Body of pancreas (tissue), 4 donors: ENCODE measurements at regions not wholly inside any gene's neighbourhood (a gene's known extent, or its start where the extent isn't known, plus 50 kb on each side); places are given as distances from the start of the nearest gene placed in this dataset.

Experiments
- POLR2A ChIP-seq, 3 donors: fragments of 450-650 bp; IDR thresholded peaks; one replicate each; pipeline ENCODE4 v1.6.1; 2016; ENCODE audit warnings: antibody characterized with exemption in 3 of 3, mild to moderate bottlenecking in 2 of 3
- TF ChIP-seq, protein P1 (sequence below), 7 experiments: fragments of 450-650 bp in 4 of 7; fragments of 200-600 bp in 3 of 7; sonication (generic) in 3 of 7; IDR thresholded peaks; one replicate each; pipeline ENCODE4 v1.5.1; 2016 to 2019; ENCODE audit warnings: antibody characterized with exemption in 7 of 7

DNA sequence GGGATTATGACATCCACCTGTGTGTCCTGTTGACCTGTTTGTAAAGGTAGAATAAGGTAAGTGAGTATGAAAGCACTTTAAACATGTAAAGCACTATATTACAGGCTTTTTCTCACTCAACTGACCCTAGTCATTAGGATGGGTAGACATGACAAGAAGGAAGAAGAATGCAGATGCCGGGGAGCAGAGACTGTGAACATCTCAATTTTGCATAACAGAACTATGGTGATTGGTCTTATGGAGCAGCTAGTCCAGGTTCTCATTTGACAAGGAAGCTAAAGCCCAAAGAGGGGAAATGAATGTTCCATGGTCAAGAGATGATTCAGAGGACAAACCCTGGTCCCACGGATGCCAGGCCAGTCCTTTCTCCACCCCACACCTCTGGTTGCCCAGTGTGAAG, 200.1 kb upstream of the BCL6 start:
- TF ChIP-seq POLR2A (IDR thresholded peaks at IDR 0.05): no peak
- TF ChIP-seq, protein P1, sequence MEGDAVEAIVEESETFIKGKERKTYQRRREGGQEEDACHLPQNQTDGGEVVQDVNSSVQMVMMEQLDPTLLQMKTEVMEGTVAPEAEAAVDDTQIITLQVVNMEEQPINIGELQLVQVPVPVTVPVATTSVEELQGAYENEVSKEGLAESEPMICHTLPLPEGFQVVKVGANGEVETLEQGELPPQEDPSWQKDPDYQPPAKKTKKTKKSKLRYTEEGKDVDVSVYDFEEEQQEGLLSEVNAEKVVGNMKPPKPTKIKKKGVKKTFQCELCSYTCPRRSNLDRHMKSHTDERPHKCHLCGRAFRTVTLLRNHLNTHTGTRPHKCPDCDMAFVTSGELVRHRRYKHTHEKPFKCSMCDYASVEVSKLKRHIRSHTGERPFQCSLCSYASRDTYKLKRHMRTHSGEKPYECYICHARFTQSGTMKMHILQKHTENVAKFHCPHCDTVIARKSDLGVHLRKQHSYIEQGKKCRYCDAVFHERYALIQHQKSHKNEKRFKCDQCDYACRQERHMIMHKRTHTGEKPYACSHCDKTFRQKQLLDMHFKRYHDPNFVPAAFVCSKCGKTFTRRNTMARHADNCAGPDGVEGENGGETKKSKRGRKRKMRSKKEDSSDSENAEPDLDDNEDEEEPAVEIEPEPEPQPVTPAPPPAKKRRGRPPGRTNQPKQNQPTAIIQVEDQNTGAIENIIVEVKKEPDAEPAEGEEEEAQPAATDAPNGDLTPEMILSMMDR (IDR thresholded peaks at IDR 0.05): no peak
